NCI-H345 treated with DMSO at 0.1 percent for 48 hours (cell line): ENCODE measurements at regions not wholly inside any gene's neighbourhood (a gene's known extent, or its start where the extent isn't known, plus 50 kb on each side); places are given as distances from the start of the nearest gene placed in this dataset.
A peak's percentile ranks its signal among the peaks of the same experiment; 100 is the strongest.
"Not testable (repeated sequence)": the region's sequence is repeated elsewhere in the genome, so short reads cannot be mapped to it uniquely, and the experiment has no call there.

Experiments
- DNase-seq: peaks from one replicate; lab custom pipeline; 2025; ENCODE audit not compliant: unreplicated experiment; lab: John Stamatoyannopoulos, UW

DNA sequence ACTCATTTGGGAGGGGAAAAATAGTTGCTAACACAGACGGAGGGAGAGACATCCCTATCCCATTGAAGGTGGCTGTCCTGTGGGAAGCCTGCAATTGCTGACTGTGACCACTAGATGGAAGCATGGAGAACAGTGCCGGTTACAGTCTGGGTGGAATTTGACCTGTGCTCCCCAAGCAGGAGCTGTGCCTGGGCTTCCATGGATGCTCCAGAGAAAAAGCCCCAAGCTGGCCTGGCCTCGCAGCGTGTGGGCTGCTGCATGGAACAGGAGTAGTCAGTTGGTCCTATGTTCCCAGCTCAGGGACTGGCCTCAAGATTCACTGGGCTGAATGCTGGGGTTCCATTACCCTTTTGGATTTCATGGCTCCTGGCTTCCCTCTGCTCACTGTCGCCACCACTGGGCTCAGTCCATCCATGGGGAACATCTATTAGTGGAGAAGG, 116.3 kb upstream of the CHD6 start:
- DNase-seq, result no peak

DNA sequence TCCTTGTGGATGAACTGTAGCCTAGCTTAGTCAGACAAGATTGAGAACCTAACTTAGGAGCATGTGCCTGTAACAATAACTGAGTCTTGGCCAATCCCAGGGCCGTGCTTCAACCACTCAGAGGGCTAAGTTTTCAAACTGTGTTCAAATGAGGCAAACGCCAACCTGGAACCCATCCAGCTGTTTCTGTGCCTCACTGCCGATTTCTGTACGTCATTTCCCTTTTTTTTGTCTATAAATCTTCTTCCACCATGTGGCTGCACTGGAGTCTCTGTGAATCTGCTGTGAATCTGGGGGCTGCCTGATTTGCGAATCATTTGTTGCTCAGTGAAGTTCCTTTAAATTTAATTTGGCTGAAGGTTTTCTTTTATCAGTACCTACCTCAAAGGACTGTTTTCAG, 115.0 kb upstream of the CHD6 start:
- no peak for DNase-seq

DNA sequence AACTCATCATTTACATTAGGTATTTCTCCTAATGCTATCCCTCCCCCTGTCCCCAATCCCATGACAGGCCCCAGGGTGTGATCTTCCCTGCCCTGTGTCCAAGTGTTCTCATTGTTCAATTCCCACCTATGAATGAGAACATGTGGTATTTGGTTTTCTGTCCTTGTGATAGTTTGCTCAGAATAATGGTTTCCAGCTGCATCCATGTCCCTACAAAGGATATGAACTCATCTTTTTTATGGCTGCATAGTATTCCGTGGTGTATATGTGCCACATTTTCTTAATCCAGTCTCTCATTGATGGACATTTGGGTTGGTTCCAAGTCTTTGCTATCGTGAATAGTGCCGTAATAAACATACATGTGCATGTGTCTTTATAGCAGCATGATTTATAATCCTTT, 113.0 kb upstream of the CHD6 start:
- not testable (repeated sequence) for DNase-seq

DNA sequence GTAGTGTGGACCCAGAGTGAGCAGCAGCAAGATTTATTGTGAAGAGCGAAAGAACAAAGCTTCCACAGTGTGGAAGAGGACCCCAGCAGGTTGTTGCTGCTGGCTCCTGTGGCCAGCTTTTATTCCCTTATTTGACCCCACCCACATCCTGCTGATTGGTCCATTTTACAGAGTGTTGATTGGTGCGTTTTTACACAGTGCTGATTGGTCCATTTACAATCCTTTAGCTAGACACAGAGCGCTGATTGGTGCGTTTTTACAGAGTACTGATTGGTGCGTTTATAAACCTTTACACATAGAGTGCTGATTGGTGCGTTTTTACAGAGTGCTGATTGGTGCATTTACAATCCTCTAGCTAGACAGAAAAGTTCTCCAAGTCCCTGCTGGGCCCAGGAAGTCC, 109.5 kb upstream of the CHD6 start:
- DNase-seq, result not testable (repeated sequence)

DNA sequence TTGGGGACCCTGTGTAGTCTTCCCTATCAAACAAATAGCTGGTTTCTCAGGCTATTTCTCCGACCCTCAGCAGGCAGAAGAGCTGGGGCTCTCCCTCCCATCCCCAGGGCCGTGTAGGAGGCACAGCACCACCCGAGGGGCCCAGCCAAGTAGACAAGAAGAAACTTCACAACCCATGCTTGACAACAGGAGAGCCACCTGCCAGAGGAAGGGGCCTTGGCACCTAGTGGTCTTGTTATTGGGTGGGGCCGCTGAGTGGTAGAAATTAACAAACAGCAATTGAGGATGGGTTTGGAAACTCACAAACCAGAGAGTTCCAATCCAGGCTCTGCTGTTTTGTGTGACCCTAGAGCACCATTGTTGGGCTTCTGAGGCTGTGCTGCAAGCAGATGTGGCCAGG, 108.5 kb upstream of the CHD6 start:
- no peak for DNase-seq

DNA sequence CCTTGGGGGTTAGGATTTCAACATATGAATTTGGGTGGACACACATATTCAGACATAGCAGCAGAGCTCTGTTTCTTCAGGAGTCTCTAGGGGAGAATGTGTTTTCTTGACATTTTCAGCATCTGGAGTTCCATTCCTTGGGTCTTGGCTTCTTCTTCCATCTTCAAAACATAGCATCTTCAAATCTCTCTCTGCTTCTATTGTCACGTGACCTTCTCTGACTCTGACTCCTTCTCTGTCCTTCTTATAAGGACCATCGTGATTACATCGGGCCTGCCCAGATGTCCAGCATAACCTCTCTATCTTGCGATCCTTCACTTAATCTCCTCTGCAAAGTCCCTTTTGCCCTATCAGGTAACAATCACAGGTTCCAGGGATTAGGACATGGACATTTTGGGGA, 101.0 kb upstream of the CHD6 start:
- no peak for DNase-seq

DNA sequence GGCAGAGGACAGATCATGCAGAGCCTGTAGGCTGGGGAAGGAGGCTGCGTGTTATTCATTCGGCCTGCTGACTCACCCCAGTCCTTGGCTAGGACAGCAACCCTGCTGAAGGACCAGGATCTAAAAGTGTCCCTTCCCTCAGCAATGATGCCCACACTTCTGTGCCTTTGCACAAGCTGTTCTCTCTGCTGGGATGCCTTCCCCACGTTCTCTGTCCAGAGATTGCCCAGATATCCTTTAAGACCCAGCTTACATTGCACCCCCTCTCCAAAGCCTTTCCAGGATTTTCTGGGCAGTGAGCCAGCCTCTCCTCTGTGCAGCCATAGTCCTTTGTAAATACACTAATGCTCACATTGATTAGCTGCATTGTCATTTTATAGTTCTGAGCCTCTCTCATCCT, 99.3 kb upstream of the CHD6 start:
- peak; percentile 95 for DNase-seq

DNA sequence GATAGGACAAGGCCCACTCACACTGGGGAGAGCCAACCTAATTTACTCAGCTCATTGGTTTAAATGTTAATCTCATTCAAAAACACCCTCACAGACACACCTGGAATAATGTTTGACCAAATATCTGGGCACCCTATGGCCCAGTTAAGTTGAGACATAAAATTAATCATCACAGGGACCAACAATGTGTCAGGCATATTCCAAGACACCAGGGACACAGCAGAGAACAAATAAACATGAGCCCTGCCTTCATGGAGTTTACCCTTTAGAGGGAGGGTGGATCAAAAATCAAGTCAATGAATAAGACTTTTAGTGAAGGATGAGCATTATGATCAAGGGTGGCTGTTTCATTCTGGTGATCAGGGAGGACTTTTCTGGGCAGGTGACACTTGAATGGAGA, 98.7 kb upstream of the CHD6 start:
- DNase-seq, result no peak

DNA sequence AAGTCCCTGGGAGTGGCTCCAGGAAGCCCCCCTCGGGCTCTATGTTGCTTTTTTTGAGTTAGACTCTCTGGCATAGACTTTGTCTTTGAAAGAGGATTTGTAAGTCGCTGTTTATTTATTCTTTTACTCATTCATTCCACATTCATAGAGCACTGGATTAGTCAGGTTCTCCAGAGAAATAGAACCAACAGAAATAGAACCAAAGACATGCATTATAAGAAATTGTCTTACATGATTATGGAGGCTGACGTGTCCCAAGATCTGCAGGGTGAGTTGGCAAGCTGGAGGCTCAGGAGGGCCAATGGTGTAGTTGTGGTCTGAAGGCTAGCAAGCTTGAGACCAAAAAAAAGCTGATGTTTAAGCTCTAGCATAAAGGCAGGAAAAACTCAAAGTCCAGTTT, 98.3 kb upstream of the CHD6 start:
- no peak for DNase-seq

DNA sequence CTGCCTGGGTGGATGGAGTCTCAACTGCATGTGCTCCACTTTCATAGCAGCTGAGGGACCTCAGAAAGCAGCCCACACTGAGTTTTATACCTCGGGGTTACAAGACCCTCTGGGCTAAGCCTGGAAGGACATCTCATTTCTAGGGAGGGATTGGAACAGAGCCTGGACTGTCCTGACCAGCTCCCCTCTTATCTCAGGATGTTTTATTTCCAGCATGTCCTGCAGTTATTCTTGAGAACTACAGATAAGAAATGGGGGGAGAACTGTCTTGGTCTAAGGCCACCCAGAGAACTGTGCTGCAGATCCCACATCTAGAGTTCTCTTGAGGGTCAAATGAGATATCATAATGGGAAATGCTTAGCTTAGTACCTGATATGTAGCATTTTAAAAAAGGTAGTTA, 97.3 kb upstream of the CHD6 start:
- DNase-seq, result no peak

DNA sequence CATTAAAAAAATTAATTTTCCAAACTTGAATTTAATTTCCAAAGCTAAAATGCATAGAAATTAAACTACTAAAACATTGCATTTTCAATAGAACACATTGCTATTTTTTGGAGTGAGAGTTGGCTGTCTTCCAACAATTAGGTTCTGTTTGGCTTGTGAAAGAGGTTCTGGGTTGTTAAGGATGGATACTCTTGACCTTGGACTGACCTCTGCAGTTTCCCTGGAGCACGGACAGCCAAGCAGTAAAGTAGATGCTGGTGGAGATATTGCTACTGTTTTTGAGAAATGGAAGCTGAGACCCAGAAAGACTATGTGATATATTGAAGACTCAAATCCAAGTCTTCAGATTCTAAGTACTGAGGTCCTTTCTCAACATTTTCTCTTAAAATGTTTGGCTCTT, 95.9 kb upstream of the CHD6 start:
- DNase-seq, result no peak

DNA sequence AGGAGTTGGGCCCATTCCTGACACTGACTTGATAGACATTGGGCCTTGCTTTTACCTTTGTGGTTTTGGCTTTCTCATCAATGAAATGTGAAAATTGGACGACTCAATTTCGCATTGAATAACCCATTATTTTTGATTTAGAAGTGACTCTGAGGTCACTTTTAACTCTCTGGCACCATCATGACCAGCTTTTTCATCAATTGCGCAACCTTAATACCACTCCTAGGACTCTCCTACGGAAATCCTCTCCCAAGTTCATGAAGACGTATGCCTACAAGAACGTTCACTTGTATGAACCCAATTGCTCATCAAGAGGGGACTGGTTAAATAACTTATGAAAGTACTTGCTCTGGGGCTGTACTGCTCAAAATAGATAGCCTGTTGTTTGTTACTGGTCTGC, 86.7 kb upstream of the CHD6 start:
- DNase-seq, result no peak

DNA sequence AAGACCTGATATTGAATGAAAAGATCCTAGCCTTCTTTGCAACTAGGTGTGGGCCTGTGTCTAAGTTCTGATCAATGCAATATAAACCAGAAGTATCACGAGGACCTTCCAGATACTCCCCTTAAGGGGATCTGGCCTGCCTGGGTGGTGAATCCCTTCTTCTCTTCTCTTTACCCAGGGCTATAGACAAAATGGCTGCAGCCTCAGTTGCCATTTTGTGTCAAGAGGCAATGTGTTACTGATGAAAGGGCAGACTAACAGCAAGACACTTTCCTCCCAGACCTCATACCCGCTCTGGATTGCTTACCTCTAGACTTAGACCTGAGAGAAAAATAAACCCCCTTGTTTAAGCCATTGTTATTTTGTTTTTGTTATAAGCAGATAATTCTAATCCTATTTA, 84.5 kb upstream of the CHD6 start:
- no peak for DNase-seq

DNA sequence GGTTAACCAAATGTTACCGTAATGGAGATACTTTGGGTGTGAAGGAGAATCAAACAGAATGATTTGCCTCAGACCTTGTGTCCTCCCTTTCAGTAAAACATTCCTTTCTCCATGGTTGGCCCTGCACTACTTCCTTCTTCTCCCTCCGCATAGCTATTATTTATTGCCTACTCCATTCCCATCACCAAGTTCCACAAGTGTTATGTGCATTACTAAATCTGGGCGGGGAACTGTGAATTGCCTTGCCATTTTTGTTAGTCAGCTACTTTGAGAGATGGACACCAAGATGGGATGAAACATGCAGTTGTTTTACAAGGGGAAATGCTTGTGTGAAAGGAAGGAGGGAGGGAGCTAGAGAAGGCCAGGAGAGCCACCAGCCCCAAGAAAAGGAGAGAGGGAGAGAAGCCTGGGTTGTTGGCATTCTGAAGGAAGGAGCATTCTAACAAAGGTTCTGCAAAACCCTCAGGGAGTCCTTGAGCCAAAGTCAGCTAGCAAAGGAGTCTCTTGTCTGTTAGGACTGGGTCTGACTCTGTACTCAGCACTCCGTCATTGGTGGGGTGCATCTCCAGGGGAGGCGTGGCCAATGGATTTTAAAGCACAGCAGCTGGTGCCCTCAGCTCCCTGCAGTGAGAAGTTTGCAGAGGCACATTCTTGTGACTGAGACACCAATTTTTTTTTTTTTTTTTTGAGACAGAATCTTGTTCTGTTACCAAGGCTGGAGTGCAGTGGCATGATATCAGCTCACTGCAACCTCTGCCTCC, 83.6 kb upstream of the CHD6 start:
- DNase-seq, result no peak

DNA sequence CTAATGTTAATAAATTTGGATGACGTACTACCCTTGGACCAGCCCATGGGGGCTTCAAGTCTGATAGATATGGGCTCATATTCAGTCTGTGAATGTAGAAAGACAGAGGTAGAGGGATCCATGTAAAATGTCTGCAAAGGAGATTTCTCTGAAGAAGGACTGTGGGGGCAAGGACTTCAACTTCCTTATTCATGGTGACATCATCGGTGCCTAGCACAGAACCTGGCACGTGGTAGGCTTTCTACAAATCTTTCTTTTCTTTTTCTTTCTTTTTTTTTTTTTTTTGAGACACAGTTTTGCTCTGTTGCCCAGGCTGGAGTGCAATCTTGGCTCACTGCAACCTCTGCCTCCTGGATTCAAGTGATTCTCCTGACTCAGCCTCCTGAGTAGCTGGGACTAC, 81.5 kb upstream of the CHD6 start:
- not testable (repeated sequence) for DNase-seq

DNA sequence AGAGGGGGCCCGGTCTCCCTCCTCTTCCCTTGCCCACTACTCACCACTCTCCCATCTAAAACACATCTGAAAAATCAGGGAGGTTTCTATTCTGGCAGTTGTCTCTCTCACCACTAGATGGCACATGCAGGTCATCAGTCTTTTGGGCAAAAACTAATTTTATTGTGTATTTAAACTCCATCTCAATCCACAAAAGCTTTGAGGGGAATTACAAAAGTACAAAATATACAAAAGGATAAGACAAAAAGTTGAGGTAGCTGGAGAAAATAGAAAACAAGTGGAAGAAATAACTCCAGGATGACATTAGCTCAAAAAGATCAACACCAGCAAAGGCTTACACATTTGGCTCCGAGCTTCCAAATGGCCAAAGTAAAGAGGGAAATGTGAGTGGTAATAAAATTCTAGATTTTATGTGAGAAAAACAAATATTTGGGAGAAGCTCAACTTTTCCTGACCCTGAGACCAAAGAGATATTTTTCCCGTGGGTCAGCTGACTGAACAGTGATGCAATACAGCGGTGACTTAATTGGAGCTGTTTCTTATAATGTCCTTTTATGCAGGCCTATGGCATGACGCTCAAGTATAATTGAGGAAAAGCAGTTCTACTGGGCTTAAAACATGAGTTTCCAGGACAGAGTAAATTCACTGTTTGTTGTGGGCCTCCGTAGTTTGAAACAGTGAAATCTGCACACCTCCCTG, 79.8 kb upstream of the CHD6 start:
- peak; percentile 68 for DNase-seq

DNA sequence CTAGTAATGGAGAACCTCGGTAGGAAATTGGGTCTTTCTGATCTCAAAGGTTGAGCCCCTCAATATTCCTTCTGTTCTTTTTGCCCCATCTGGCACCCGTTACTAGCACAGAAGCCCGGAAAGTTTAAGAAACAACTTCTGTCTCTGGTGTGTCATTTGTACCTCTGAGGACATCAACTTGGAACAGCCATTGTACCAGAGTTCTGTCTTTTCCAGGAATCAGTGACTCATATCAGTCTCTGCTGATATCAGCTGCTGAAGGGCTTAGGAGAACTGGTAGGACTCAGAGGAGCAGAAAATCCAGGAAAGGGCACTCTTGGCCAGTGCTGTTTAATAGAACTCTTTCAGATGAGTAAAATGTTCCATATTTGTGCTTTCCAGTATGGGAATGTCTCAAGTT, 78.3 kb upstream of the CHD6 start:
- DNase-seq, result no peak

DNA sequence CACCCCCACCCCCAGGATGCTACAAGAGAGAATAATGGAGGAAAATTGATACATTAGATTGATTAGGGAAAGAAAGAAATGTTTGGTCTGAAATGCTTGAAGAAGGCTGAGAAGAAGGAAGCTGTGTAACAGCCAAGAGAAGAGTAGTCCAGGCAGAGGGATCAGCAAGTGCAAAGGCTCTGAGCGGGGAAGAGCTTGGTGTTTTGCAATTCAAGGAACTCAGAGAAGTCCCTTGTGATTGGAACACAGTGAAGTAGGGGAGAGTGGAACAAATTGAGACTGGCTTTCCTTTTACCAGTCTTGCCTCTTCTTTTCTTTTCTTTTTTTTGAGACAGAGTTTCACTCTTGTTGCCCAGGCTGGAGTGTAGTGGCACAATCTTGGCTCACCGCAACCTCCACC, 76.6 kb upstream of the CHD6 start:
- DNase-seq, result no peak

DNA sequence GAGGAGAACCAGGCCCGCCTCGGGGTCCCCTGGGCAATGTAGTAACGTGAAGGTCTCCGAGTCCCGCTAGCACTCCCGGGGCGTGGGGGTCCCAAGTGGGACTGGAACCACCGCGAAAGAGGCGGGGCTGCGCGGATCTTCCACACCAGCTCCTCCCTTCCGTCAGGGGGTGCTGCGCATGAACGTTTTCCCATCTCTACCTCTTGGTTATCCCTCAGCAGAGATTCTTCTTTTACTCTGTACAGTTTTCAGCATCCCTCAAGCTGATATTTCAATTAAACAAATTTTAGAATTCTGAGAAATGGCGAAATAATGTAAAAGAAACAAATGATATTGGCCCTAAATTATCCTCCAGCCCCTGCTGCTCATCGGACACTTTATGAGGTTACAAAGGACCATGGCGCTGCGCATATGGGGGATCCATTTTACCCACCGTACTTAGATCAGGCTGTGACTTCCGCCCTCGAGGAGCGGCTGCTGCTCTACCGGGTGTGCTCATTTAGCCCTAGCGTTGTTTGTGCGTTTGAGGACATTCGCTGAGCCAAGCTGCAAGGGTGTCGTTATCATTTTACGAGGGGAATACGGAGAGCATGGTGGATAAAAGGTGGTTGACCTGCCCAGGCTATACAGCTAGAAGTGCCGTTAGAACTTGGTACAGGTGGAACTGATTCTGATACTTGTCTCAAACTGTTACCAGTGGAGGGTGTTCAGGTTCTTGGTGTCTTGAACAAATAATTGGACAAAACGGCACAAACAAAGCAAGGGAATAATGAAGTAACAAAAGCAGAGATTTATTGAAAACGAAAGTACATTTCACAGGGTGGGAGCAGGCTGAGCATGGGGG, 75.2 kb upstream of the CHD6 start:
- peak; percentile 97 for DNase-seq

DNA sequence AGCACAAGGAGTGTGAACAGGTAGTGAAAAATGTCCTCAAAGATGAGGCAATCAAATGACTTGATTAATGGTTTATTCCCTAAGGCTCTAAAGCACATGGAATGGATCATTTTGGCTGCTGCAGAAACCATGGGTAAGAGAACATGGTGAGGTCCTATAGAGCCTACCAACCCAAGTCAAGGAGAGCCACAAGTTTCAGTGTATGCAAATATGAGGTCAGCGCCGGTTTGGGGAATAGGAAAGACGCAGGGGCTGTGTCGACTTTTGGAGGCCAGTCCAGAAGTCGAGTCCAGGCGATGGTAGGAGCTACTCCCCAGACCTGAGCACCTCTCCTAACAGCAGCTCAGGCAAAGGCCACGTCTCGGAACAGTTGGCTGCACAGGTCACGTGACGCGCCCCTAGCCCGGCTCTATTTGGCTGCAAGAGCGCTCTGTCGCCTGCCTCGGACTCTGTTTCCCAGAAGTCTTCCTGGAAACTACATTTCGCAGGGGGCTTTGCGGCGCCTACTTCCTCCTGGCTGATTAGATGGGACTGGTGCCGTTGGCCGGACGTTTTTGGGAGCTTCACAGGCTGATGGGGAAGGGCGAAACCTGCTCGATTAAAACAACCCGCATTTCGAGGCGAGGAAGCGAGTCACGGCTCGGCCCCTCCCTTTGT, 74.4 kb upstream of the CHD6 start:
- DNase-seq, result peak; percentile 83

DNA sequence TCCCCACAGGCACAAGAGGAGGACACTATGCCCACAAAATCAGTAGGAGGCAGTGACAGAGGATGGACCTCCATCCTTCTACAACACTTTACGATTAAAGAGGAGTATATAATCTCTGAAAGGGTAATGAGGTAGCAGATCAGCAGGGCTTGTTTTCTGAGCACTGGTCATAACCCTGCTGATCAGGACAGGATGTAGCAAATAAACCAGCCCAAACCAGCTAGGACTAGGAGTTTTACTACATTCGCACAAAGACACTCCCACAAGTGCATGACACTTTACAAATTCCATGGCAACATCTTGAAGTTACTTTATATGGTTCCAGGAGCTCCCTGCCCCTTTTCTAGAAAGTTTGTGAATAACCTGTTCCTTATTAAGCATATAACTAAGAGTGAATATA, 73.3 kb upstream of the CHD6 start:
- no peak for DNase-seq
